Posterior cingulate gyrus (tissue), 11 donors: ENCODE measurements at regions not wholly inside any gene's neighbourhood (a gene's known extent, or its start where the extent isn't known, plus 50 kb on each side); places are given as distances from the start of the nearest gene placed in this dataset.
"Not testable (repeated sequence)": the region's sequence is repeated elsewhere in the genome, so short reads cannot be mapped to it uniquely, and the experiment has no call there.

Experiments
- DNase-seq, 10 donors: peaks; one replicate each; pipeline versions ENCODE4 v3.0.0 to v3.0.0-alpha.2; 2020 to 2021; ENCODE audit warnings: mixed read lengths in 3 of 10
- intact Hi-C: fragments of 100-400 bp; cut with DNase I; formaldehyde crosslinking; loops from one replicate; pipeline ENCODE4 v1.15.1; 2023

GRCh38 chr5:39547553-39548154 is 122.9 kb upstream of the DAB2 start:
- no peak for DNase-seq
- intact Hi-C loops, result loop anchor here (1.0 to 5.0 kb wide), 2 partner anchors 125 to 171 kb away; partner anchors contain the start of gene DAB2

GRCh38 chr5:39544941-39545340 is 120.2 kb upstream of the DAB2 start:
- DNase-seq, result no peak
- intact Hi-C loops, result loop anchor here (5.0 kb wide), 1 partner anchor 123 kb away; the partner anchor contains the start of gene DAB2

DNA sequence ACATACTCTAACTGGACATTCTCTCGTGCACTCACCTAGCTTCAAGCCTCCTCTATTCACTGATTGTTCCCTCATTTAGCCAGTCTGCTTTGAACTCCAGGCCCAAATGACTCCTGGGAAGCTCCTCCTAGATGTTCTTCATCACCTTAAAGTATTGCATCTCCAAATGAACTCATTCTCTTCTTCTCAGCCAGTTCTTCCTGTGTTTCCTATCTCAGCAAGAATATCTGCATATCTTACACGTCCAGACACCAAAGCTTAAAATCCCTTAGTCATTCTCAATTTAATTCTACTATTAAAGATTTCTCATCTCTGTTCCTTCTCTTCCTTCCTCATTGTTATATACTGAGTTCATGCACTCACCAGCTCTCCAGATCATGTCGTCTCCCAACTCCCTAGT is 118.6 kb upstream of the DAB2 start:
- intact Hi-C loops, result no loop called here
- DNase-seq, result no peak

- intact Hi-C loops, result no loop called here
Measured at GRCh38 chr5:39542511-39543285, 117.9 kb upstream of the DAB2 start.

DNA sequence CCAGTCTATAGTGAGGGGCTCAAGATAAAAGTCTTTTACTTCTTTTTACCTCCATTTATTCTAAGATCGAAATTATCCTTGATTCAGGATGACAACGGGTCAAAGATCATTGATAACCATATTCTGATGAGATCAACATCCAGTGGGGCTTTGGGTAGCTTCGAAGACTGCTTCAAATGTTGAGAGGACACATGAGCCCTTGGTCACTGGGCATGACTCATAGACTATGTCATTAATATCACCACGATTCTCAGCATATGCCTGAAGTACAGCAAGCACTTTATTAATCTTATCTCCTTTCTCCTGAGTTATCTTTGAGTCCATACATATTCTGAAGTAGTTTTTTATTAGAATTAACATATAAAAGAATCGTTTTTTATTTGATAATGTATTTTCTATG is 117.1 kb upstream of the DAB2 start:
- DNase-seq, result no peak
- intact Hi-C loops, result no loop called here

More at GRCh38 chr5:39542511-39543285, 117.9 kb upstream of the DAB2 start:
- DNase-seq, result no peak

GRCh38 chr5:39539470-39539869 is 114.7 kb upstream of the DAB2 start:
- DNase-seq, result no peak
- intact Hi-C loops, result no loop called here

DNA sequence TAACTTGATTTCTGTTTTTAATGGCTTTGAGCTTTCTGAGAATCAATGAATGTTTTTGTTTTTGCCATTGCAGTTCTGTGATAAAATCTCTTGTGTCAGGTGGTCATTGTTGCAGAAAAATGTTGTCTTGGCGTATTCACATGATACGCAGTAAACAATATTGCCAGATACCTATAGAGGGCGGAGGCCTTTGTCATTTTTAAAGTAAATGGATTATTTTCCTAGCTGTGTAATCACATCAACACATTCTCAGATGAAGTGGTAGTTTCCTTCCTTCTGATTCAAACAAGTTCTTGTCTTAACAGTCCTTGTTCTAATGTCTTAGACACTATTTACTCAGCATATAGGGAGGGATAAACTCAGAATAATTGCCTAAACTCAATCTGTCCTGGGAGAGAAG is 109.9 kb upstream of the DAB2 start:
- DNase-seq, result no peak
- intact Hi-C loops, result no loop called here

DNA sequence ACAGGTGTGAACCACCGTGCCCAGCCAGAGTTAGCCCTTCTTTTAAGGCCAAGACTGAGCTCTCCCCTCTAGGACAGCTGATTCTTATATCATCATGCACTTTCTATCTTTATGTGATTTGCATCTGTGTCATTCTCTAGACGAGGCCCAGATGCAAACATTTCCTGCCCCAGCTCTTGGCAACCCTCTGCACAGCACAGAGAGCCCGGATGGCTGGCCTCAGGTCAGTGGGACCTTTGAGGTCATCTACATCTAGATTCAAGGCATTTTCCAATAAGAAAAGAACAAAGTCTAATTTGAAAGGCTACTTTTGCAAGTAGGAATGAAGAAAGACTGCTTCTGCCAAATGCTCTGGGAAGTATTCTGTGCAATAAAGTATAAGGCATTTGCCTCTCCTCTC is 109.0 kb upstream of the DAB2 start:
- intact Hi-C loops, result no loop called here
- no peak for DNase-seq

DNA sequence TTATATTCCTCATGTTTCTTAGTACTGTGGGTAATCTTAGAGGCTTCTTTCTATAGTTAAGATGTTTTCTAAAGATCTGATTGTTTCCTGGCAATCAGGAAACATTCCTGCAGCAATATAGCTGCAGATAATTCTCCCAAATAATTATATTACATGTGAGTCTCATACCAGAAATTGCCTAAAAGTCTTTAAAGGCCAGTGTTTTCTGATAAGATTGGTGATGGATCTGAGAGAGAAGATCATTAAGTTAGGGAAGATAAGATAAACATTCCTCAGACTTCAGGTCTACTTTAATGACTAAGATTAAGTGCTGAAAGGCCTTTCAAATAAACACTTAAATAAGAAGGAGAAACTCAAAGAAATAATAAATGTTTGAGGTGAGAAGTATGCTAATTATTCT is 107.7 kb upstream of the DAB2 start:
- intact Hi-C loops, result no loop called here
- no peak for DNase-seq

- DNase-seq, result no peak
- intact Hi-C loops, result no loop called here
Measured at GRCh38 chr5:39531306-39531705, 106.5 kb upstream of the DAB2 start.

GRCh38 chr5:39526914-39527477 is 102.2 kb upstream of the DAB2 start:
- intact Hi-C loops, result no loop called here
- no peak for DNase-seq

DNA sequence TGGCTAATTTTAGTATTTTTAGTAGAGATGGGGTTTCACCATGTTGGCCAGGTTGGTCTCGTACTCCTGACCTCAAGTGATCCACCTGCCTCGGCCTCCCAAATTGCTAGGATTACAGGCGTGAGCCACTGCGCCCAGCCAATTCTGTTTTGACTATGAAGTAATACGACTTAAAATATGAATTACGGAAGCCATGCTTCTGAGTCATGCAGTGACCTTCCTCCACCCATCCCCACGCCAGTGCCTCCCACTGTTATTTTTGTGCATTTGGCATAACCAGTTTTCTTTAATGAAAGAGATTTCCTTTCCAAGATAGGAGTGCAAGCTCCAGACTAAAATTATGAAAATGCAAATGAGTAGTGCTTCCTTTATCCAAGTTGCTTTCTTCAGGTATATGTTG is 101.0 kb upstream of the DAB2 start:
- DNase-seq, intact Hi-C loops: not testable (repeated sequence)

GRCh38 chr5:39525271-39525670 is 100.5 kb upstream of the DAB2 start:
- no peak for DNase-seq
- intact Hi-C loops, result no loop called here

GRCh38 chr5:39523821-39524220 is 99.0 kb upstream of the DAB2 start:
- intact Hi-C loops, result no loop called here
- no peak for DNase-seq

- no peak for DNase-seq
- intact Hi-C loops, result no loop called here
Measured at GRCh38 chr5:39521940-39522590, 97.3 kb upstream of the DAB2 start.

- intact Hi-C loops, result no loop called here
- no peak for DNase-seq
Measured at GRCh38 chr5:39521098-39521860, 96.5 kb upstream of the DAB2 start.

DNA sequence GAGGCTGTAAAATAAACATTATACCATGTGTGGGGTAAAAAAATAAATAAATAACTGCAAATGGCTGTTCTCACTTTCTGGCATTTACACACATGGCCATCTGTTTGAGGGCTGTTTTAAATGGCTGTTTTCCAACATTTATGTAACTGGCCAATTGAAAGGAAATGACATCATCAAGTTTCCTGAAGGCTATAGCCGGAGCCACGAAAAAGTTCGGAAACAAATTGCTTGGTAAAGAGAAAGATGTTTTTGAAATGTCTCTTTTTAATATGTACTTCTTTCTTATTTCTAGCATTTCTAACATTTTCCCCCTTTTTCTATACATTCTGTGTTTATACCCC is 95.4 kb upstream of the DAB2 start:
- intact Hi-C loops, result no loop called here
- DNase-seq, result no peak

DNA sequence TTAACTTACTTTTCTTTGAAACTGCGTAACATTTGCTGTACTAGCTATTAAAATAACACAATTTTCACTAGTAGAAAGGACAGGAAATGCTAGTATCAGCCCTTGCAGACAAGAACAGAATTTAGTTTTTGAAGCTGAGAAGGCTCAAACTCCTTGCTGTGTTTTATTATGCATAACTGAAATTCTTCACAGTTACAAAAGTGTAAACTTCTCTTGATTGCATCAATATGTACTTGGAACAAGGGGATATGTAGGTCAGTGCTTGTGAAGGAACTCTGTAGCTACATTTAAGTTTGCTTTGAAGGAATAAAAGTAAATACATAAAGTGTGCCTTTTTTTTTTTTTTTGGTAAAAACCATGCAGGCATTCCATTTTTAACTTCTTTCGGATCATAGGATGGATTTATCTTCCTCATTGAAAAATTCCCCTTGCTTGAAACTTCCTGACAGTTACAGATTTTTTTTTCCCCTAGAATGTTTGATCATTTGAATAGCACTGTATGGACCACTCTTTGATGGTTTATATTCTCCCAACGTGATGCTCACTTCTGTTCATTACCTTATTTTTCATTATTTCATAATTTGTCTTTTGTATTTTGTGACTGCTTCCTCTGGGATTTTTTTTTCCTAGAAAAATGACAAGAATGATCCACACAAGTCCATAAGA is 94.9 kb upstream of the DAB2 start:
- DNase-seq, result no peak

GRCh38 chr5:39519079-39519478 is 94.3 kb upstream of the DAB2 start:
- DNase-seq, result no peak
- intact Hi-C loops, result no loop called here

More for the DNA sequence above, 94.9 kb upstream of the DAB2 start:
- intact Hi-C loops, result no loop called here

- no peak for DNase-seq
- intact Hi-C loops, result no loop called here
Measured at GRCh38 chr5:39518516-39518915, 93.7 kb upstream of the DAB2 start.
